SJCRH30 (cell line): ENCODE measurements at regions not wholly inside any gene's neighbourhood (a gene's known extent, or its start where the extent isn't known, plus 50 kb on each side); places are given as distances from the start of the nearest gene placed in this dataset.
A peak's percentile ranks its signal among the peaks of the same experiment; 100 is the strongest.

Source experiments
- DNase-seq, 2 experiments: peaks; one replicate each; pipeline ENCODE4 v3.0.0-alpha.2; 2015 to 2020
- H3K27ac ChIP-seq: fragments of 250-450 bp; sonication (Bioruptor Pico); 2 replicates; pipeline ENCODE4 v1.5.1; 2020; ENCODE audit warnings: mild to moderate bottlenecking, moderate library complexity
- H3K27me3 ChIP-seq: fragments of 250-450 bp; sonication (Bioruptor Pico); 2 replicates; pipeline ENCODE4 v1.5.1; 2020; ENCODE audit warnings: mild to moderate bottlenecking, moderate library complexity
- H3K36me3 ChIP-seq: fragments of 250-450 bp; sonication (Bioruptor Pico); 2 replicates; pipeline ENCODE4 v1.5.1; 2020; ENCODE audit warnings: mild to moderate bottlenecking, moderate library complexity
- H3K4me1 ChIP-seq: fragments of 250-450 bp; sonication (Bioruptor Pico); 2 replicates; pipeline ENCODE4 v1.5.1; 2020; ENCODE audit warnings: mild to moderate bottlenecking, moderate library complexity
- H3K4me3 ChIP-seq: fragments of 250-450 bp; sonication (Bioruptor Pico); 2 replicates; pipeline ENCODE4 v1.5.1; 2020; ENCODE audit warnings: mild to moderate bottlenecking, moderate library complexity
- H3K9me3 ChIP-seq: fragments of 250-450 bp; sonication (Bioruptor Pico); replicated peaks from 2 replicates; pipeline ENCODE4 v1.5.1; 2020; ENCODE audit warnings: mild to moderate bottlenecking, moderate library complexity

DNA sequence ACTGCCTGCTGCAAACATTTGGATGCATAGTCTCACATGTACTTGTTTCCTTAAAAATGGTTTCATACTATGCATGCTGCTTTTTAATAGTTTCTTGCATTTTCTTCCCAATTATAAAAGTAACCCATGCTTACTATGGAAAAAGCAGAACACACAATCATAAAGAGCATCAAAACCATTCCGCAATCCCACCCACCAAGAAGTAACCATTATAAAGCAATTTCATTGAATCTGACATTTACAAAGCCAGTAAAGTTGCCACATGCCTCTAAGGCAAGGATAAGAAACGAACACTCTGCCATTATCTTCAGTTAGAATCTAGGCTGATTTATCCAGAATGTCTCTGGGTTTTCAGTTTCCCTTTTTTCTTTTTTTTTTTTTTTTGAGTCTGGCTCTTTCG, 92.7 kb upstream of the OSMR start:
- H3K9me3 ChIP-seq, result no peaks in the 10 kb centered on the region
- DNase-seq, result no peak
- H3K27me3 ChIP-seq, result peaks cover 19% of the 10 kb centered on the region
- no peak overlapping the region for H3K4me3 ChIP-seq
- H3K4me1 ChIP-seq, result no peaks in the 10 kb centered on the region
- no peak overlapping the region for H3K27ac ChIP-seq
- no peaks in the 10 kb centered on the region for H3K36me3 ChIP-seq

DNA sequence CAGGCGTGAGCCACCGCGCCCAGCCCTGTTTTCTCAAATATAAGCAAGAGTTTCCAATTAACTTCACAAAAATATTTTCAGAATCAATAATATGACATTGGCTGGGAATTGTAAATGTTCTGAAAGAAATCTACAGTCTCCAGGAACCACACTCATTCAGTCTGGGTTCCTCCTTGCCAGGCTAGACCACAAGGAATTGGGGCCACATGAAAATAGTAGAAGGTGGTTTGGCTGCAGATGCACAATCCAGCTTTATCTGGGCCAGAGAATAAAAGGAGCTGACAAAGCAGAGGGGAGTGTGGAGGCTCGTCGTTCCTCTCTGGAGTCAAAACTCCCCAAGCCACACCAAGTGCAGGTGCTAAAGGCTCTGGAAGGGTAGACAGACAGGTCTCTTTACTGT, 92.0 kb upstream of the OSMR start:
- no peak for DNase-seq

DNA sequence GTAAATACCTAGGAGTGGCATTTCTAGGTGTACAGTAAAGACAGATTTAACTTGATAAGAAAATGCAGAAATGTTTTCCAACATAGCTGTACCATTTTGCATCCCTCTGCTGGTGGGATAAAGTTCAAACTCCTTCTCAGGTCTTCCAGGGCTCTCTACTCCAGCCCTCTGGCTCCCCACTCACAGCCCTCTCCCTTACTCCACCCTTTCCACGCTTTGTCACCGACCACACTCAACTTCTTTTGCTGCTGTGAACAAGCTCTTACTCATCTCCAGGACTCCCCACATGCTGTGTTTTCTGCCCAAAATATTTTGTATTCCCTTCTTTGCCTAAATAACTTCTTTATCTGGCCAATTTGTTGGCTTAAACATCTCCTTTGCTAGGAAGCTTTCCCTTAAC, 90.6 kb upstream of the OSMR start:
- H3K36me3 ChIP-seq, result no peaks in the 10 kb centered on the region
- no peak overlapping the region for H3K4me3 ChIP-seq
- no peaks in the 10 kb centered on the region for H3K9me3 ChIP-seq
- H3K27me3 ChIP-seq, result peaks cover 13% of the 10 kb centered on the region; the same call in 1 of the 2 replicates
- no peak overlapping the region for H3K27ac ChIP-seq
- no peaks in the 10 kb centered on the region for H3K4me1 ChIP-seq
- no peak for DNase-seq

More for the DNA sequence above, 92.0 kb upstream of the OSMR start:
- H3K4me1 ChIP-seq, result no peaks in the 10 kb centered on the region
- peaks cover 19% of the 10 kb centered on the region; the same call in 1 of the 2 replicates for H3K27me3 ChIP-seq
- H3K4me3 ChIP-seq, result no peak overlapping the region
- no peak overlapping the region for H3K27ac ChIP-seq
- no peaks in the 10 kb centered on the region for H3K9me3 ChIP-seq
- H3K36me3 ChIP-seq, result no peaks in the 10 kb centered on the region

DNA sequence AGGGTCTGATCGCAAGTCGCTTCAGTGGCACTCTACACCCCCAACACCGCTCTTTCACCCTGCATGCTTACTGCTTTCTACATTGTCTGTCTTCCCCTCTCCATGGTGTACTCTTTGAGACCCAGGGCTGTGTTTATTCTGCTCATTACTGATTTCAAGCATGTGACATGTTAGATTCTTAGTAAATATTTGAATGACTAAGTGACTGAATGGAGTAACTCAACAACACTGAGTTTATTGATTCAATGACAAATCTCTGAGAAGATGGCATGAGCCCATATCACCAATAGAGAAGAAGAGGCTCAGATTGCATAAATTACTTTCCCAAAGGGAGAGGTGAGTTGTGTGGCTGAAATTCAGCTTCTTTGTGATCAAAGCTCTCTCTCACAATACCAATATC, 89.7 kb upstream of the OSMR start:
- Histone ChIP-seq H3K27me3 (peaks cover 12% of the 10 kb centered on the region; the same call in 1 of the 2 replicates), H3K4me1 (no peaks in the 10 kb centered on the region), H3K9me3 (no peaks in the 10 kb centered on the region), H3K27ac (no peak overlapping the region), H3K36me3 (no peaks in the 10 kb centered on the region), H3K4me3 (no peak overlapping the region)
- no peak for DNase-seq

DNA sequence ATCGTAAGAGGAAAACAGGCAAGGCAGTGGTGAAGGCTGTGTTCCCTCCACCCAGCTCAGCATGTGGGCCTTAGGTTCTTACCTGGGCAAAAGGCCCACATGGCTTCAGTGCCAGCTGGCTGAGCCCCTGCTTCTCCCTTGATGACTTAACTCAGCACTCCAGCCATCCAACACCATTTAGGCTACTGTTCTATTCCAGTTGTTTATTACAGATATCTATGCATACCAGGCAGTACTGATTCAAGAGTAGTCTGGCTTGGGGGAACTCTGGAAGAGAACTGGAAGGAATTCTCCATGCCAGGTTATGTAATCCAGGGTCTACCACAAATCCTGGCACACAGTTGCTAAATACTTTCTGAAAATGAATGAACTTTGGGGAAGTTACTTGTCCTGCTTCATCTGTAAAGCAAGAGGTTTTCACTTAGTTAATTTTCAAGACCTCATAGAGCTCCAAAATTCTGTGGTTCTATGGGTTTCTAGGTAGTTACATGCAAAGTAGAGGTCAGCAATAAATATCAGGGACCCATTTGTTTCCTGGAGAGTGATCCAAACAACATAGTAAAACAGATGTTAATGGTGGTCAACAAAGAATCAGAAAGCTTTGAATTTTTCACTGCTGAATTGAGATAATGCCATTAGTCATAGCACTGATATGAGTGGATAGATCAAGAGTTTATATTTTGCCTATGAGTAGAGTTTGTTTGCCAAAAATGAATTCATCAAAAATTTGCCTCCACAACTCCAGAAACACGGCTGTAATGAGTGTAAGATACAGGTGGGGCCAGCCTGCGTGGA, 88.2 kb upstream of the OSMR start:
- Histone ChIP-seq H3K36me3 (no peaks in the 10 kb centered on the region), H3K4me1 (no peaks in the 10 kb centered on the region), H3K4me3 (no peak overlapping the region), H3K9me3 (no peaks in the 10 kb centered on the region), H3K27me3 (peaks cover 12% of the 10 kb centered on the region; the same call in 1 of the 2 replicates), H3K27ac (no peak overlapping the region)
- no peak for DNase-seq

DNA sequence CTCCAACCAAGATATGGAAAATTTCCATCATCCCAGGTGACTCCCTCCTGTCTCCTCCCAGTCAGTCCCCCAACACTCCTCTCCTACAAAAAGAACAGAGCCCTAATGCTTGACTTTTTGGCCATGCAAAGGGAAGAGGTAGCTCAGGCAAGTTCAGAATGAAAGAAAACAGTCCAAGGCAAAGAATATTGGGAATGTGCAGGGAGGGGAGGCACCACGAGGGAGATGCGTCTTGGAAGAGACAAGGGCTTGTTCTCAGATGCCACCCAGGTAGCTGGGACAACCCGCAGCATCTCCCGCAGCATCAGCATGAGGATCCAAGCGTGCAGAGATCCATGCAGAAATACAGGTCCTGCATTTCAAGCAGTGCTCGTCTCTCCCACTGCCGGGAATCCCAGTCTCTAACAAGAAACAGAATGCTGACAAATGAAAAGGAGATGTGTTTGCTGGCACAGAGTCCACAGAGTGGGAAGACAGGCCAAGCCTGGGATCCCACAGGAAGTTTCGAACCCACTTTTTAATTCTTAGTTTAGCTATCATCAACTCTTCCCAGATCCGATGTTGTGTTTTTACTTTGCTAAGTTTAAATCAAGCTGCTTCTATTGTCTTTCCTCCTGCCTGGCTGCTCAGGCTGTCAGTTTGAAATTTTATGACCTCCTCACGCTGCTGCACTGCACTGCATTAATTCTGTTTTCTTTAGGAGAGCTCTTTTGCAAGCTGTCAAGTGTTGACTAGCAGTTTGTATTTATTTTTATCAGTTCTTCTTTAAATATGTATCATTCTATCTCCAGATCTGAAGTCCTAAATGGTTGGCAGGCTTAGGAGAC, 86.8 kb upstream of the OSMR start:
- Histone ChIP-seq H3K27me3 (peaks cover 12% of the 10 kb centered on the region; the same call in 1 of the 2 replicates), H3K36me3 (no peaks in the 10 kb centered on the region), H3K27ac (no peak overlapping the region), H3K4me1 (no peaks in the 10 kb centered on the region), H3K4me3 (no peak overlapping the region), H3K9me3 (no peaks in the 10 kb centered on the region)
- DNase-seq, result no peak

DNA sequence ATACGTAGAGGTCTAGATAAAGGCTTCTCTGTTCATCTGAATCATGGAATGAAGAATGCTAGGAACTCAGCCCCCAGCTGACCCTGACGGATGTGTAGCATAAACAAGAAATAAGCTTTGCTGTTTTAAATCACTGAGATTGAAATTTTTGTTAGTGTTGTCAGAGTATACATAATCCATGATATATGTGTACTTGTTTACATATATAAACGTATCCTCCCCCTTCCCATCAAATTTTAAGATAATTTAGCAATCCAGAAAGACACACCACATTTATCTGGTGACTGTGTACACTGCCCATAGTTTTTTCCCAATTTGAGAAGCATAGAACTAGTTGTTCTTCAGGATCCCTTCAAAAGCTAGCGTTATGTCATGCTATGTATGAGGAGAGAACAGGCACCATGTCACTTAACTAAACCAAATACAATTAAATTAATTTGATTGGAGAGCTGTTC, 80.8 kb upstream of the OSMR start:
- no peaks in the 10 kb centered on the region for H3K36me3 ChIP-seq
- peaks cover 13% of the 10 kb centered on the region for H3K9me3 ChIP-seq
- DNase-seq, result peak; percentile 29 to 36
- H3K4me1 ChIP-seq, result peaks cover 12% of the 10 kb centered on the region
- no peak overlapping the region for H3K4me3 ChIP-seq
- H3K27ac ChIP-seq, result peak overlapping the region; percentile 24; the same call in 1 of the 2 replicates
- H3K27me3 ChIP-seq, result no peaks in the 10 kb centered on the region

DNA sequence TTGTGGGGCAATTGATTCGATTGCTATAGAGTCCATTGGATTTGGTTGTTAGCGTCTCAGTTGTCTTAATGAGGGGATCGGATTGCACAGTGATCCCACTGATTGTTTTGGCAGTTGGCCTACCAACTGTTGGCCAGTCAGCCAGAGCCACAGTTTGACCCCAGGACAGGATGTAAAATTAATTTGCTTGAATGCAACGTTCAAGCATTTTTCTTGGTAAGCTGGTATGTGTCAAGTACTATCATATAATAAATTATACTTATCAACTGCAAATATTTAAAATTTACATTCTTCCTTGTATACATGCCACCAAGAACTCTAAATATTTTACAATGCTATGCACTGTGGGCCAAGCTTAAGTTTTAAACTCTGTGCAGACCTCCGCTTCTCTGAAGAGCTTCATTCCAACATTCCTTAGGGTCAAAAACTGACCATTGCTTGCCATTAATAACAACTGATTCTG, 80.4 kb upstream of the OSMR start:
- no peaks in the 10 kb centered on the region for H3K27me3 ChIP-seq
- DNase-seq, result peak; percentile 44 to 62
- H3K27ac ChIP-seq, result peak overlapping the region; percentile 24; the same call in 1 of the 2 replicates
- no peaks in the 10 kb centered on the region for H3K36me3 ChIP-seq
- H3K9me3 ChIP-seq, result peaks cover 13% of the 10 kb centered on the region
- H3K4me1 ChIP-seq, result peaks cover 12% of the 10 kb centered on the region
- no peak overlapping the region for H3K4me3 ChIP-seq

DNA sequence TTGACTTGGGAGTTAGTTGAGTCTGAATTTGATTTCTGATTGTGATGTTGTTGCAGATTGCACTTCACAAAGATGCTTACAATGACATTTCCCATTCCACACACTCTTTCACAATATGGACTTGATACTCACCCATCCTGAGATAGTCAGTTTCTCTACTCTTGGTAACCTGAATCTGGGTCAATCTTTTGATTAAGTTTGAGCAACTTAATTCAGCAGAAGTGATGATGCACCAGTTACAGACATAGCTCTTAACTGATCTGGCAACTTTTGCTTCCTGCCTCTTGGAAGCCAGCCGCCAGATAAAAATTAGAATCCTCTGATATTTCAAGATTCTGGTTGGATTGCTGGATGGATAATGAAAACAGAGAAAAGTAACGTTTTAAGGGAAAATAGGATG, 79.7 kb upstream of the OSMR start:
- no peak for DNase-seq
- H3K27me3 ChIP-seq, result no peaks in the 10 kb centered on the region
- H3K4me3 ChIP-seq, result no peak overlapping the region
- H3K9me3 ChIP-seq, result peaks cover 13% of the 10 kb centered on the region
- H3K4me1 ChIP-seq, result peaks cover 12% of the 10 kb centered on the region
- no peak overlapping the region for H3K27ac ChIP-seq
- no peaks in the 10 kb centered on the region for H3K36me3 ChIP-seq

DNA sequence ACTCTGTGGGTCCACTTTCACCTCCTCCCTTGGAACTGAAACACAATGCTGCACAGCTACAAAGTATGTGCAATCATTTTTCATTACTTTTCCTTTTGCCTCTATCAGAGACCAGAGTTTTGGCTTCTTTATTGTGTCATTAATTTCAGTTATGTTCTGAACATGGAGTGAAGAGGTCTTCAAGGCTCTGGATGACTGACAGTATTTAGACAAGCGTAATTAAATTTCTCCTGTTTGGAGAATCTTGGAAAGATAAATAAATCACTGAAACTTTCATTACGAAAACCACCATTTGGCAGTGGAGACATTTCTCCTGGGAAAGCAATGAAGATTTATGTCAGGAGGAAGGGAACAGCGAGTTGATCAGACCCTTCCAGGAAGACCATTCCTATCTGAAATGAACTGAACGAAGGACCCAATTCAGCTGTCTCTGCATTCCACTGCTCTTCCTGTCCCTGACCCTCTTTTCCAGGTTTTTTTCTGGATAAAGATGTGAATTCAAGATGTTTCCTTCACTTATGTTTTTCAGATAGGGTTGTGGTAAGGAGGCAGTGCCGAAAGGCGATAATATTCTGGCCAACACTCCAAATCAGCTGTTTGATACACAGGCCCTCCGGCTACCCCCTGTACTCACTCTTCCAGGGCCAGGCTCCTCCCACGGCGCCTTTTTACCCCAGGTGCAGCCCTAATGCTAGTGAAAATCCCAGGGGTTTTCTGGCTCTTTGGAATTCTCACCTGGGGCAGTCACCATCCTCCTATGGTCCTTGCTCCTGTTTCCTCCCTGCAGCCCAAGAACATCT, 77.2 kb upstream of the OSMR start:
- Histone ChIP-seq H3K9me3 (peaks cover 13% of the 10 kb centered on the region), H3K4me1 (peaks cover 12% of the 10 kb centered on the region), H3K4me3 (no peak overlapping the region), H3K27ac (no peak overlapping the region), H3K36me3 (no peaks in the 10 kb centered on the region), H3K27me3 (no peaks in the 10 kb centered on the region)
- no peak for DNase-seq

DNA sequence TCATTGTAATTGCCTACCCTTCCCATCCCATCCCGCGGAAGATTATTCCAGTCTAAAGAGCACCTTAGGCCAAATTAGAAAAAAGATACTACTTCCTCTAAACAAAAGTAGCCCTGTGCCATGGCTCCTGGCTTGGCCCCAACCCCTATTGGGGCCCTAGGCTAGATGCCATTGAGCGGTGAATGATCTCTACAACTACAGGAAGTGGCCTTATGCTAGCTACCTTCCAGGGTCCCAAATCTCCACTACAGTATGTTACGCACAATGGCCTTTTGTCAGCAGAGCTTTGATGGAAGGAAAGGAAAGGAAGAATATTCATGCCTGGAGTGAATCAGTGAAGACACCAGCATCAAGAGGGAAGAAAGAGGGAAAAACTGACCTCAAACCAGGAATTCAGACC, 73.3 kb upstream of the OSMR start:
- DNase-seq, result no peak
- Histone ChIP-seq H3K27me3 (no peaks in the 10 kb centered on the region), H3K4me1 (no peaks in the 10 kb centered on the region), H3K4me3 (no peak overlapping the region), H3K9me3 (peaks cover 2% of the 10 kb centered on the region), H3K36me3 (no peaks in the 10 kb centered on the region), H3K27ac (no peak overlapping the region)

DNA sequence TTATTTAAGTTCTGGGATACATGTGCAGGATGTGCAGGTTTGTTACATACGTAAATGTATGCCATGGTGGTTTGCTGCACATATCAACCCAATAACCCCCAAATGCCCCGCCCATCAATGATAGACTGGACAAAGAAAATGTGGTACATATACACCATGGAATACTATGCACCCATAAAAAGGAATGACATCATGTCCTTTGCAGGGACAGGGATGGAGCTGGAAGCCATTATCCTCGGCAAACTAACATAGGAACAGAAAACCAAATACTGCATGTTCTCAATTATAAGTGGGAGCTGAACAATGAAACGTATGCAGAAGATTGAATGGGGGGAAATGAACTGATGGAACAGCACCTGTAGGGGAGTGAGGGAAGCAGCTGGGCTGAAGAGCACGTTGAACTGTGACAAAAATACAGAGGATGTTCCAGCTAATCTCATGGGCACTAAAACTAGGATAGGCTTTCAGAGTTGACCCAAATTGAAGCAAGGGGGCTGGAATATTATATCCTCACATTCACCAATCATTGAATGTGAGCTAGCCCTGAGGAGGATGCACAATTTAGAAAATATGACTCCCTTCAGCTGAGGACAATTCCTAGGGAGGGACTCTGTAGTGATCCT, 70.5 kb upstream of the OSMR start:
- DNase-seq, result no peak
- H3K36me3 ChIP-seq, result no peaks in the 10 kb centered on the region
- H3K27ac ChIP-seq, result no peak overlapping the region
- no peaks in the 10 kb centered on the region for H3K4me1 ChIP-seq
- H3K27me3 ChIP-seq, result no peaks in the 10 kb centered on the region
- no peaks in the 10 kb centered on the region for H3K9me3 ChIP-seq
- H3K4me3 ChIP-seq, result no peak overlapping the region

DNA sequence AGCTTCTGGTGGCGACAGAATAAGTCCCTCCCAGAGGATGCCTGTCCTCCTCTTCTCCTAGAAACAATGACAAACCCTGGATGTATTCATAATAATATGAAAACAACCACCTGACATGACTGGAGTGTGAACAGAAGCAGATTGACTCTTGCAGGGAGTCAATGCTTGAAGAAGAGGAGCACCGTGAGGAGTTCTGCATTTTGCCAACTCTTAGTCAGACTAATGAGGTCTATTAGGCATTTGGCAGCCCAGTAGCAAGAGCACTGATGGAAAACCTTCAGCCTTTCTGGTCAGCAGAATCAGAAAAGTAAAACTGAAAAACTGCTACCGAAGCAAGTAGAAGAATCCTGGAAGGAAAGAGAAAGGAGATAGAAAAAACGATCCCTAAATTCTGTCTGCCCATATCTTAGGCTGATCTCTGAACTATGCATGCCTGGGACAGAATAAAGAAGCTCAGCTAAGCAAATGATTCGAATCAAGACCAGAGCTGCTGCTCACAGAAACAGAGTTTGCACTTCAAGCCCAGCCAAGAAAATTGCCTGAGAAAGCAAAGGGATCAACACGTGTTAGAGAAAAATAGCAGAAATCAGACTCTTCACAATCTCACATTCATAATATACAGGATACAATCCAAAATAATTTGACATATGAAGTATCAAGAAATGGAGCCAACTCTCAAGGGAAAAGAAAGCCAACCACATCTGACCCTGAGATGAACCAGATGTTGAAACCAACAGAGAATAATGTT, 69.5 kb upstream of the OSMR start:
- H3K27me3 ChIP-seq, result no peaks in the 10 kb centered on the region
- H3K4me1 ChIP-seq, result no peaks in the 10 kb centered on the region
- no peaks in the 10 kb centered on the region for H3K36me3 ChIP-seq
- no peak overlapping the region for H3K4me3 ChIP-seq
- no peaks in the 10 kb centered on the region for H3K9me3 ChIP-seq
- H3K27ac ChIP-seq, result no peak overlapping the region
- no peak for DNase-seq

DNA sequence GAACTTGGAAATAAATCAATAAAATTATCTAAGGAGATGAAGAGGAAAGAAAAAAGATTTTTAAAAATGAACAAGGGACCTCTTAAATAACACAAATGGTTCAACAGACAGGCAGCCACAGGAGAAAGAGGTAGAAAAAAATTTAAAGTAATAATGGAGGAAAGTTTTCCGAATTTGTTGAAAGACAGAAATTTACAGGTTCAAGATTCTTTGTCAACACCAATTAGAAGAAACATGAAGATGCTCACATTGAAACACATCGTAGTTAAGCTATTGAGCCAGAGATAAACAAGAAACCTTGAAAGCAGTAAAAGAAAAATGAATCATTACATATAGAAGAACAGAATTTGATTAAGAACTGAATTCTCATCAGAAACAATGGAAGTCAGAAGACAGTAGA, 68.7 kb upstream of the OSMR start:
- Histone ChIP-seq H3K4me3 (no peak overlapping the region), H3K27me3 (no peaks in the 10 kb centered on the region), H3K4me1 (no peaks in the 10 kb centered on the region), H3K9me3 (no peaks in the 10 kb centered on the region), H3K27ac (no peak overlapping the region), H3K36me3 (no peaks in the 10 kb centered on the region)
- DNase-seq, result no peak
